Cardiac fibroblast (primary cell): ENCODE measurements at regions not wholly inside any gene's neighbourhood (a gene's known extent, or its start where the extent isn't known, plus 50 kb on each side); places are given as distances from the start of the nearest gene placed in this dataset.
"Not testable (repeated sequence)": the region's sequence is repeated elsewhere in the genome, so short reads cannot be mapped to it uniquely, and the experiment has no call there.

Source experiments
- DNase-seq, 2 donors: peaks; one replicate each; pipeline versions ENCODE4 v3.0.0 to v3.0.0-alpha.2; 2010; ENCODE audit warnings: low read depth in 2 of 2
- H3K4me3 ChIP-seq, 2 donors: replicated peaks in 1 of 2; 1 replicate in 1 of 2; 2 replicates in 1 of 2; pipeline ENCODE4 v1.5.1; 2011; ENCODE audit warnings: low read depth in 2 of 2, low read length in 2 of 2, mild to moderate bottlenecking in 2 of 2, moderate library complexity in 1 of 2
- CTCF ChIP-seq: IDR thresholded peaks from one replicate; pipeline ENCODE4 v1.5.1; 2011; ENCODE audit warnings: low read depth, mild to moderate bottlenecking, low read length, inconsistent platforms

- no peak for DNase-seq
- TF ChIP-seq CTCF = no peak
- H3K4me3 ChIP-seq = no peak overlapping the region
Measured at GRCh38 chr10:80720549-80720948, 182.8 kb downstream of the SH2D4B start.

GRCh38 chr10:80728354-80728753 is 190.7 kb downstream of the SH2D4B start:
- DNase-seq, H3K4me3 ChIP-seq: not testable (repeated sequence)

- no peak overlapping the region for H3K4me3 ChIP-seq
- no peak for TF ChIP-seq CTCF
- DNase-seq = no peak
Measured at GRCh38 chr10:80729896-80730295, 192.2 kb downstream of the SH2D4B start.

GRCh38 chr10:80730522-80730921 is 192.8 kb downstream of the SH2D4B start:
- DNase-seq = no peak
- no peak overlapping the region for H3K4me3 ChIP-seq
- no peak for TF ChIP-seq CTCF

- TF ChIP-seq CTCF = no peak
- no peak for DNase-seq
- no peak overlapping the region for H3K4me3 ChIP-seq
Measured at GRCh38 chr10:80734589-80734988, 196.9 kb downstream of the SH2D4B start.

GRCh38 chr10:80737209-80737608 is 199.5 kb downstream of the SH2D4B start:
- no peak overlapping the region for H3K4me3 ChIP-seq
- TF ChIP-seq CTCF = no peak
- DNase-seq = no peak

GRCh38 chr10:80739328-80739727 is 201.6 kb downstream of the SH2D4B start:
- TF ChIP-seq CTCF = no peak
- H3K4me3 ChIP-seq = no peak overlapping the region
- no peak for DNase-seq
